GM19467 (cell line): ENCODE measurements at regions not wholly inside any gene's neighbourhood (a gene's known extent, or its start where the extent isn't known, plus 50 kb on each side); places are given as distances from the start of the nearest gene placed in this dataset.
"Not testable (repeated sequence)": the region's sequence is repeated elsewhere in the genome, so short reads cannot be mapped to it uniquely, and the experiment has no call there.

Experiments used
- ATAC-seq: cut with Tn5 transposase; IDR thresholded peaks from one replicate; pipeline ENCODE4 v1.9.1; 2021; ENCODE audit warnings: mild to moderate bottlenecking, moderate library complexity; ENCODE audit not compliant: unreplicated experiment

- ATAC-seq: not testable (repeated sequence)
Observed at GRCh38 chr9:18066608-18067007, 407.3 kb upstream of the ADAMTSL1 start.

DNA sequence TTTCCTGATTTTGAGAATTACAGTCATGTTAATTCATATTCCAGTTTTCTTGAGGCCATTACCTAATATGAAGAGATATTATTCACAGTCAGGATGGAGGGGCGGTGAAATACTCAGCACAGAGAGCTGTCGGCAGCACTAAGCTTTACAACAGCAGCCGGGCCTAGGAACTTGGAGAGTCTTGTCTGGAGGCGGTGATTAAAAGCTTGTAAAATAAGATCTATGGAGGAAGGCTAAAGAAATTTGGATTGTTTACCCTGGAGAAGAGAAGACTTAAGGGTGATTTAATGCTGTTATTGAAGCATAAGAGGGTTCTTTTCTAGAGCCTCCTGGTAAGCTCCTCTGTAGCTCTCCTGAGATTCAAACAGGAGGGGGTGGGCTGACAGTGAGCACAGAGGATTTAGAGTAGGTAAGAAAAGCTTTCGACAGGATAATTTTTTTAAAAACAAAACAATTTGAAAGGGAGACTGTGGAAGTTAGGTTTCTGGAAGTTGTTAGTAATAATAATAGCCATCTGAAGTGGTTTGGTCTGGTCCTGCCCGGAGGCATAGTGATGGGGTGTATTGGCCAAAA is 406.3 kb upstream of the ADAMTSL1 start:
- no peak for ATAC-seq

DNA sequence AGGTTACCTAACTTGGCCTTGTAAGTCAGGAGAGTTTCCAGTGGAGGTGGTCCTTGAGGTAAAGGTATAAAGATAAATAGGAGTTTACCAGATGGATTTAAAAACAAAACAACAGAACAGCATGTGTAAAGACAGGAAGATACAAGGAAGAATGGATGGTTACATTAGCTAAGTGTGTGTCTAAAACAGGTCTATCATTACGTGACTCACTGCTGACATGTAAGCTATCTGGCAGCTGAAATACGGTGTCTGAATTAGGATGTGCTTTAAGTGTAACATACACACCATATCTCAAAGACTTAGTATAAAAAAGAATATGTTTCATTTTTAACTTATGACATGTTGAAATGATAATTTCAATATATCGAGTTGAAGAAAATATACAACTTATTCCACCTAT is 405.1 kb upstream of the ADAMTSL1 start:
- no peak for ATAC-seq

- no peak for ATAC-seq
Observed at GRCh38 chr9:18071651-18072060, 402.3 kb upstream of the ADAMTSL1 start.

DNA sequence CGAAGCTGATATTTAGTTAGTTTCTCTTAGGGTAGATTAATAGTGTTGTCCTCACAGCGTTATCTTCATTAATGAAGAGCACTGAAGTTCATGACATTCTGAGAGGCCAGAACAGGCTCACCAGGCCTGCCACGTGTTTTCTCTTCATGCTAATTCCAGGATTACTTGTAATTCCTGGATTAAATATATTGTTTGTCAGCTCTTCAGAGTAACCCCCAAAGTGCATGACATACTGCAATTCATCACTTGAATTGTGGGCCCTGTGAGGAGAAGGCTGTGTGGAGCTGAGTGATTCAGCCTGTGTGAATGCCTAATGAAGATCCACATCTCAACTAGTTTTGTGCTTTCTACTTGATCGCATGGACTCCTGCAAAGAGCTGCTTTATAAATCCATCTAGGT is 401.0 kb upstream of the ADAMTSL1 start:
- ATAC-seq: no peak

- no peak for ATAC-seq
Observed at GRCh38 chr9:18074041-18074440, 399.9 kb upstream of the ADAMTSL1 start.

- no peak for ATAC-seq
Observed at GRCh38 chr9:18075253-18075952, 398.6 kb upstream of the ADAMTSL1 start.

DNA sequence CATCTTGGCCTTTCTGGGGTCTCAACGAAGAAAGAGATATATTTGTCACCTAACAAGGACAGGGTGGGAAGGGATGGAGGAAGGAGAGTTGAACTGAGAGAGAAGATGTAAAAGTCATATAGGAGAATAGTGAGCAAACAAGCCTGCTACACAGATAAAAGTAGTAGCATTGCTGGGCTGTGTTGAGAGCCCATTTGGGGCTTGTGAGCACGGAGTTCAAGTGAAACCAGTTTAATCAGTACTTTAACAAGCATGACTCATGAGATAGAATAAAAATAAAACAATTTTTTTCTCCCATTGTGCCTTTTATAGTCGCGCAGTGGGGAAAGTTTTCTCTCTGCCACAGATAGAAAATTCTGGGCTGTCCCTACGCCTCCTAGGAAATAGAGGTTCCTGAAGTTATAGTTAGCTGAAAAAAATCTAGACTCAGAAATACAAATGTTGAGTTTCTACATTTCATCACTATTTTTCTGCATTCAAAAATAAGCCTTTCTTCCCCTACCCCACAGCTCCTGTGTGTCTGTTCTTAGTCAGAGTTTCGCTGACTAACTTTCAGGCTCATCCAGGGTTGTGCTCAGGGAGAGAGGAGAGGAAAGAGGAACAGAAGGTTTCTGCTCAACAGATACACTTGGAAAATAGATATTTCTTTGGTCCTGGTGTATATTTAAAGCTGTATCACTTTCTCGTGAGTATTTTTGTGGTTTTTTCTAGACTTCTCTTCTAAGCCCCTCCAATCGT is 395.8 kb upstream of the ADAMTSL1 start:
- no peak for ATAC-seq

- no peak for ATAC-seq
Observed at GRCh38 chr9:18092138-18092537, 381.8 kb upstream of the ADAMTSL1 start.

GRCh38 chr9:18106006-18106560 is 367.9 kb upstream of the ADAMTSL1 start:
- ATAC-seq: no peak

GRCh38 chr9:18109675-18110074 is 364.3 kb upstream of the ADAMTSL1 start:
- no peak for ATAC-seq

DNA sequence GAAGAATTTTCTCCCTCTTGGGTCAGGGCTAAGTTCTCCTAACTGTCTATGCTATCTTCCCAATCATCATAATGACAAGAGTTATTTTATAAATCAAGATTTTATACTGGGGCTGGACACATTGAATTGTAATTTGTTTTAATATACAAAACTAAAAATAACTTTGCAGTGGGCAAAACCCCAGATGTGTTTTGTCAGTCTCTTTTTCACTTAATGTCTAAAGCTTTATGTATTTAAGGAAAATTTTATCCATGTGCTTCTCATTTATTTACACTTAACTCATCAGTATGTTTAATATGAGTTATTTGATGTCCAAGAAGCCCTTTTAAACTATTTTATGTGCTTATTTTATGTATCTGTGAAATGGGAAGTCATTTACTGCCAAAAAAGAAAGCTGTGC is 362.8 kb upstream of the ADAMTSL1 start:
- ATAC-seq: no peak

DNA sequence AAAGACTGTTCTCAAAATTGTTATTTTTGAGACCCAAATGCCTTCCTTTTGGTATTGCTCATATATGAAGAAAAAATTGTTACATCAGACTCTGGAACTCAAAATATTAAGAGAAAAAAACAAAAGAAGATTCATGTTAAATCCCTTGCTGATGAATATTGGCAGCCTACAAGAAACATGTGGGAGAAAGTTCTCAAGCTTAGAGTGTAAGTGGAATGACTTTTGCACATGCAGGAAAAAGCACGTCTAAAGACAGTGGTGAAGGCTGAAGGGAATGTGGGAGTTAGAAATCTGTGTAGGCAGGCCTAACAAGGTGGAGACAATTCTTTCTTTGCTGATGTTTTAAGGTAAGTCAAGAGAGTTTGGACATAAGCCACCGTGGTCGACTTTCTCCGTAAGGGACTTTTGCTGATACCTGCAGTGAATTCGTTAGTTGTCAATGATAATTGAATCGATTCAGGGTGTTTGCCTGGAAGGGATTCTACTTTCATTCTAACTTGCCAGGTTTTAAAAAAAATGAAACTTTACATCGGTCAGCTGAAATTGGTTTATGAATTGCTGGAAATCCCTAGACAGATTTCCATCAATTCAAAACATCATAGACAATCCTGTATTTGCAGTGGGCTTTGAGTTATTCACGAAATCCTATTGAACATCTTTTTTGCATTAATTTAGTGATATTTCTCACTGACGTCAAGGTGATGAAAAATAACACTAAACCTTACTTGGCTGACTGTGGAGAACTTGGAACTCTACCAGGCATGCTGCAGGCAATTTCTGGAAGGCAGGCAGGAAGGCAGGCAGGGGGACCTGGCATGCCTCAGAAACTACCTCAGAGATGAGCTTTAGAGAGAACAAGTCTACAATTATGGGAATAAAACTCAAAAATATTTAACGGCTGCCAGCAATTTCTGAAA is 359.1 kb upstream of the ADAMTSL1 start:
- ATAC-seq: no peak

DNA sequence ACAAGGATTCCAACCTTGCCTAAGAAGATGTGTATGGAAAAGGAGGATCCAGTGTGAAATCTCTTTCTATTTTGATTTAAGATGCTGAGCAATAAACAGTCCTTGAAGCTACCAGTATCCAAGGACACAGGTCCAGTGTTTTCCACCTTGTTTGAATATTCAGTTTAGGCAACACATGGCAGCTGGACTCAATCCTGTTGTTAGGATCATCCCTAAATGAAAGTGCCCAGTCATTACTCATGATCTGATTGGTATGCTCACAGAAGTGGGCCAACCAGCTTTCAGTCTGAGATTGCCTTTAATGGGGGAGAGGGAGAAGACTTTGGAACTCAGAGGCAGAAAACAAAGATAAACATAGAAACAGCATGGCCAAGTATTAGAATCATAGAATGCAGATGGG is 355.7 kb upstream of the ADAMTSL1 start:
- ATAC-seq: no peak

- ATAC-seq: no peak
Observed at GRCh38 chr9:18122171-18122570, 351.8 kb upstream of the ADAMTSL1 start.

DNA sequence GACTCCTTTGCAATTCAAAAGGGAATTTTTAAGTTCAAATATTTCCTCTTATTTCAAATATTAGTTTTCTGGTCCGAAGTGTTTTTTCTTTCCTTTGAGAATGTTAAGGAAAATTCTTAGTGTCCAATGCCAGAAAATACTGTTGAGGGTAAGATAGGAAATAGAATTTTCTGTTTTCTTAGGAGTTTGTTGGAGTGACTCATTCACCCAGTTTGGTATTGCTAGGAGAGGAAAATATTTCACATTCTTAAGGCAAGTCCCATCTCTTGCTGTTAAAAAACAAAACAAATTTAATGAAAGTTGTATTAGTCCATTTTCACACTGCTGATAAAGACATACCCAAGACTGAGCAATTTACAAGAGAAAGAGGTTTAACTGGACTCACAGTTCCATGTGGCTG is 349.2 kb upstream of the ADAMTSL1 start:
- ATAC-seq: no peak

DNA sequence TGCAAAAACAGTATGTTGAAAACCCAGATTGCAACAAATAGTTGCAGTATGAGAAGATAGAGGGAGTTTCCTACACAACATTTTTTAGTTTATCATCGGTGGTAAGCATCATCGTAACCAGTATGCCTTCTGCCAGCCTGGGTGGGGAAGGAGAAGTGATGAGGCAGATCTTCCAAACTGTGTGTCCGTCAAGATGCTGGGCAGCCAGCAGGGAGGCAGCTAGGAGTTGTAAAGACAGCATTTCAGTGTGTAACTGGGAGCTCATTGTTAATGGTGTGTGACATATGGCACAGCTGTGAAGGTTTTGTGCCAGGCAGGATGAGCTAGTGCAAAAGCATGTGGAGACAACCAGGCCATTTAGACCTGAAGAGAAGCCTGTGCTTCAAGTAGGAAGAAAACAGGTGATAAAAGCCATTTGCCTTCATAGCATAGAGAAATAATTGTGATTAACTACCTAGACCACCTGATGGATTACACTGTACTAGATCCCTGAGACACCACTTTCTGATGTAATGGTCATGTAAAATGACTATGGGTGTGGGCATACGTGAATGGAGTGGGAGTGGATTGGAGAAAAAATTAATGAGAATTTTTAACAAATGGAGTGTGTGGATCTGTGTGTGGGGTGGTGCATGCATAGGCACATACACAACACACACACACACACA is 347.0 kb upstream of the ADAMTSL1 start:
- ATAC-seq: no peak

GRCh38 chr9:18127499-18127875 is 346.5 kb upstream of the ADAMTSL1 start:
- ATAC-seq: no peak

GRCh38 chr9:18129809-18130334 is 344.1 kb upstream of the ADAMTSL1 start:
- ATAC-seq: no peak

GRCh38 chr9:18136354-18136994 is 337.5 kb upstream of the ADAMTSL1 start:
- ATAC-seq: no peak
